Mesenchymal stem cell (in vitro differentiated cells and primary cell): ENCODE measurements at regions not wholly inside any gene's neighbourhood (a gene's known extent, or its start where the extent isn't known, plus 50 kb on each side); places are given as distances from the start of the nearest gene placed in this dataset.
A peak's percentile ranks its signal among the peaks of the same experiment; 100 is the strongest.
"Not testable (repeated sequence)": the region's sequence is repeated elsewhere in the genome, so short reads cannot be mapped to it uniquely, and the experiment has no call there.

Experiments used
- DNase-seq: peaks from one replicate; pipeline ENCODE4 v3.0.0-alpha.2; 2013
- H2AFZ ChIP-seq: one replicate; pipeline ENCODE4 v1.6.1; 2013; ENCODE audit warnings: low read depth, mild to moderate bottlenecking, control low read depth, inconsistent platforms, low read length, moderate library complexity
- H2AK5ac ChIP-seq: 2 replicates; pipeline ENCODE4 v1.6.1; 2013; ENCODE audit warnings: low read length, moderate library complexity, mild to moderate bottlenecking, inconsistent platforms; ENCODE audit not compliant: severe bottlenecking
- H2BK120ac ChIP-seq: one replicate; pipeline ENCODE4 v1.6.1; 2013; ENCODE audit warnings: low read depth, mild to moderate bottlenecking, inconsistent platforms, low read length, moderate library complexity
- H2BK12ac ChIP-seq, 2 experiments: one replicate each; pipeline ENCODE4 v1.6.1; 2013; ENCODE audit warnings: inconsistent platforms in 2 of 2, low read length in 2 of 2, mild to moderate bottlenecking in 2 of 2, moderate library complexity in 2 of 2, control low read depth in 1 of 2
- H2BK15ac ChIP-seq: one replicate; pipeline ENCODE4 v1.6.1; 2013; ENCODE audit warnings: mild to moderate bottlenecking, low read depth, inconsistent platforms; ENCODE audit not compliant: poor library complexity, severe bottlenecking
- H2BK5ac ChIP-seq: 2 replicates; pipeline ENCODE4 v1.6.1; 2013; ENCODE audit warnings: low read depth, mild to moderate bottlenecking, low read length, control low read depth, inconsistent platforms; ENCODE audit not compliant: poor library complexity, severe bottlenecking
- H3K14ac ChIP-seq, 2 experiments: one replicate each; pipeline ENCODE4 v1.6.1; 2013; ENCODE audit warnings: inconsistent platforms in 2 of 2, low read length in 2 of 2, control low read depth in 1 of 2, mild to moderate bottlenecking in 1 of 2, moderate library complexity in 1 of 2
- H3K18ac ChIP-seq, 2 experiments: one replicate each; pipeline ENCODE4 v1.6.1; 2013; ENCODE audit warnings: inconsistent platforms in 2 of 2, low read length in 2 of 2, control low read depth in 1 of 2, low read depth in 1 of 2, mild to moderate bottlenecking in 1 of 2
- H3K23ac ChIP-seq, 2 experiments: one replicate each; pipeline ENCODE4 v1.6.1; 2013; ENCODE audit warnings: inconsistent platforms in 2 of 2, low read length in 2 of 2, mild to moderate bottlenecking in 2 of 2, moderate library complexity in 2 of 2, control low read depth in 1 of 2
- H3K27ac ChIP-seq: 2 replicates; pipeline ENCODE4 v1.5.1; 2013; ENCODE audit warnings: mild to moderate bottlenecking, moderate library complexity, low read length, control low read depth, inconsistent platforms; ENCODE audit not compliant: poor library complexity, severe bottlenecking
- H3K27me3 ChIP-seq, 2 experiments: 2 replicates each; pipeline versions ENCODE4 v1.6.1 to v1.7.0; 2013; ENCODE audit warnings: low read length in 2 of 2, mild to moderate bottlenecking in 2 of 2, moderate library complexity in 2 of 2, control low read depth in 1 of 2, inconsistent platforms in 1 of 2; ENCODE audit not compliant: control insufficient read depth in 1 of 2, insufficient read depth in 1 of 2
- H3K36me3 ChIP-seq, 2 experiments: 2 replicates each; pipeline versions ENCODE4 v1.6.1 to v1.7.0; 2013; ENCODE audit warnings: low read length in 2 of 2, control low read depth in 1 of 2, inconsistent platforms in 1 of 2, low read depth in 1 of 2, mild to moderate bottlenecking in 1 of 2; ENCODE audit not compliant: insufficient read depth in 2 of 2, control insufficient read depth in 1 of 2
- H3K4ac ChIP-seq, 2 experiments: one replicate each; pipeline ENCODE4 v1.6.1; 2013; ENCODE audit warnings: inconsistent platforms in 2 of 2, low read length in 2 of 2, mild to moderate bottlenecking in 2 of 2, moderate library complexity in 2 of 2, control low read depth in 1 of 2, low read depth in 1 of 2
- H3K4me1 ChIP-seq: 2 replicates; pipeline ENCODE4 v1.6.1; 2013; ENCODE audit warnings: low read depth, low read length, control low read depth; ENCODE audit not compliant: control insufficient read depth, insufficient read depth
- H3K4me2 ChIP-seq: 2 replicates; pipeline ENCODE4 v1.6.1; 2013; ENCODE audit warnings: low read length, mild to moderate bottlenecking, inconsistent platforms; ENCODE audit not compliant: poor library complexity, severe bottlenecking
- H3K4me3 ChIP-seq, 2 experiments: 2 replicates each; pipeline versions ENCODE4 v1.5.1 to v1.7.0; 2013; ENCODE audit warnings: low read length in 2 of 2, mild to moderate bottlenecking in 2 of 2, control low read depth in 1 of 2, low read depth in 1 of 2; ENCODE audit not compliant: insufficient read depth in 1 of 2
- H3K79me1 ChIP-seq: replicated peaks from 2 replicates; pipeline ENCODE4 v1.6.1; 2013; ENCODE audit warnings: mild to moderate bottlenecking, control low read depth, low read length, inconsistent platforms; ENCODE audit not compliant: poor library complexity, severe bottlenecking
- H3K9ac ChIP-seq: 2 replicates; pipeline ENCODE4 v1.7.0; 2013; ENCODE audit warnings: mild to moderate bottlenecking, low read length, moderate library complexity
- H3K9me3 ChIP-seq: 2 replicates; pipeline ENCODE4 v1.7.0; 2013; ENCODE audit warnings: mild to moderate bottlenecking, low read length; ENCODE audit not compliant: control insufficient read depth
- H4K8ac ChIP-seq: one replicate; pipeline ENCODE4 v1.6.1; 2013; ENCODE audit warnings: inconsistent platforms, mild to moderate bottlenecking, low read length, moderate library complexity
- H4K91ac ChIP-seq: one replicate; pipeline ENCODE4 v1.6.1; 2013; ENCODE audit warnings: mild to moderate bottlenecking, low read length, inconsistent platforms
- WGBS: methylation state at CpG from one replicate; pipeline ENCODE4 v1.1.7; 2013; ENCODE audit warnings: mixed read lengths; 5-methylcytosine and 5-hydroxymethylcytosine counted together

- not testable (repeated sequence) for H3K4me3 ChIP-seq, H2BK120ac ChIP-seq, H2BK5ac ChIP-seq, H3K79me1 ChIP-seq, H3K4me2 ChIP-seq, H2BK12ac ChIP-seq, H2AK5ac ChIP-seq, H3K36me3 ChIP-seq, H3K14ac ChIP-seq, DNase-seq, H3K4me1 ChIP-seq, H3K9me3 ChIP-seq, H3K4ac ChIP-seq, H3K9ac ChIP-seq, H2BK15ac ChIP-seq, H4K91ac ChIP-seq, H3K18ac ChIP-seq, H2AFZ ChIP-seq, H3K27ac ChIP-seq, H4K8ac ChIP-seq, H3K23ac ChIP-seq
- WGBS, result 88% methylated on average over 6 of the region's 10 CpGs
- peaks cover 7 to 21% of the 10 kb centered on the region in 2 experiments for H3K27me3 ChIP-seq
Measured at GRCh38 chr5:142236673-142237290, 88.0 kb downstream of the SPRY4 start.

GRCh38 chr5:142235870-142236672 lies 88.8 kb downstream of the SPRY4 start:
- Histone ChIP-seq H2BK5ac (no peak overlapping the region), H2BK15ac (peak overlapping the region; percentile 78), H2BK12ac (no peak overlapping the region), H3K4ac (no peak overlapping the region), H3K23ac (peak overlapping the region in 1 of 2 experiments; percentile 59), H3K9ac (no peak overlapping the region), H2AFZ (no peak overlapping the region), H3K27me3 (peaks cover 7 to 21% of the 10 kb centered on the region in 2 experiments), H3K4me3 (no peak overlapping the region), H3K4me1 (peaks cover 9% of the 10 kb centered on the region), H3K9me3 (no peaks in the 10 kb centered on the region), H3K4me2 (no peak overlapping the region), H3K79me1 (no peaks in the 10 kb centered on the region), H3K27ac (no peak overlapping the region), H4K91ac (no peak overlapping the region), H2AK5ac (peak overlapping the region; percentile 20), H3K36me3 (no peaks in the 10 kb centered on the region), H3K14ac (no peak overlapping the region), H3K18ac (peak overlapping the region in 1 of 2 experiments; percentile 34), H2BK120ac (no peak overlapping the region), H4K8ac (peak overlapping the region; percentile 24)
- WGBS, result 83% methylated on average over 24 of the region's 24 CpGs
- DNase-seq, result no peak

GRCh38 chr5:142235050-142235797 lies 89.6 kb downstream of the SPRY4 start:
- Histone ChIP-seq H3K4ac (no peak overlapping the region), H2AFZ (no peak overlapping the region), H4K8ac (no peak overlapping the region), H3K9me3 (no peaks in the 10 kb centered on the region), H3K18ac (no peak overlapping the region), H3K4me1 (peaks cover 9% of the 10 kb centered on the region), H3K79me1 (no peaks in the 10 kb centered on the region), H2BK15ac (no peak overlapping the region), H2BK12ac (no peak overlapping the region), H3K4me2 (no peak overlapping the region), H2AK5ac (no peak overlapping the region), H2BK5ac (no peak overlapping the region), H3K27me3 (peaks cover 7 to 21% of the 10 kb centered on the region in 2 experiments), H3K27ac (no peak overlapping the region), H2BK120ac (no peak overlapping the region), H3K9ac (no peak overlapping the region), H3K23ac (no peak overlapping the region), H3K14ac (no peak overlapping the region), H3K4me3 (no peak overlapping the region), H3K36me3 (no peaks in the 10 kb centered on the region), H4K91ac (no peak overlapping the region)
- WGBS, result 76% methylated on average over 13 of the region's 14 CpGs
- DNase-seq, result no peak
